Embryonic facial prominence (tissue), 1 donor: ENCODE measurements at regions not wholly inside any gene's neighbourhood (a gene's known extent, or its start where the extent isn't known, plus 50 kb on each side); places are given as distances from the start of the nearest gene placed in this dataset.

Experiments
- DNase-seq: peaks from one replicate; pipeline ENCODE4 v3.0.0-alpha.2; 2016; ENCODE audit errors: extremely low spot score

DNA sequence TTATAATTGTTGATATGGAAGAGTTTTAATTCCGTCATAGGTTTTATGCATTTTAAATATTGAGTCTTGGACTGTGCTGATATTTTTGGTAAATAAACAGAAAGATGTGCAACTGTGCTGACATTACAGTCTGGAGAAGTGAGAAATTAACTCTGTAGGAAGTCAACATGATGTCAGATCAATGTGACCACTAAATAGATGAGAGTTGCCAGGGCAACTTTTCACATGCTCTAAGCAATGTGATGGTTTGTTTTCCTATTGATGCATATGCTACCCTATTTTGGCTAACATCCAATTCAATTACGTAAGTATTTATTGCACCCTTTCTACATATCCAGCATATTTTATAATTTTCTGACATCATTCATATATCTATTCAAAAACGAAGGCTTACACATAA lies 1109.3 kb downstream of the TSN start:
- no peak for DNase-seq

DNA sequence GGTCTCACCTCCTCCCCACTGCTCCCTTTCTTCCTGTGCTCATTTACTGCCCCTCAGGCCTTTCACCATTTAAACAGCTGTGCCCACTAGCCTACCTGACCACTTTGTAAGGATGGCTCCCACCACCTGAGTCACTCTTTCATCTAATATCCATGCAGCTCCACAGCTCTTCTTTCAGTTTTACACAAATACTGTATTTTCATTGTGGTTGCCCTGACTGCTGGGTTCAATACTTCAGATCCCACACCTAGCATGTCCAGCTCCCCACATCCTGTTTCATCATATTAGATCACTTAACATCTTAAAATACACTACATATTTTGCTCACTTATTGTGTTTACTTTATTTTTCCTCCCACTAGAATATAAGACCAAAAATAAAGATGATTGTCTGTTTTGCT lies 1110.6 kb downstream of the TSN start:
- DNase-seq, result no peak

GRCh38 chr2:122867941-122868340 lies 1112.5 kb downstream of the TSN start:
- DNase-seq, result no peak

- no peak for DNase-seq
These were observed 1113.3 kb downstream of the TSN start for GRCh38 chr2:122868646-122869275.

- DNase-seq, result no peak
These were observed 1118.5 kb downstream of the TSN start for GRCh38 chr2:122873951-122874350.

DNA sequence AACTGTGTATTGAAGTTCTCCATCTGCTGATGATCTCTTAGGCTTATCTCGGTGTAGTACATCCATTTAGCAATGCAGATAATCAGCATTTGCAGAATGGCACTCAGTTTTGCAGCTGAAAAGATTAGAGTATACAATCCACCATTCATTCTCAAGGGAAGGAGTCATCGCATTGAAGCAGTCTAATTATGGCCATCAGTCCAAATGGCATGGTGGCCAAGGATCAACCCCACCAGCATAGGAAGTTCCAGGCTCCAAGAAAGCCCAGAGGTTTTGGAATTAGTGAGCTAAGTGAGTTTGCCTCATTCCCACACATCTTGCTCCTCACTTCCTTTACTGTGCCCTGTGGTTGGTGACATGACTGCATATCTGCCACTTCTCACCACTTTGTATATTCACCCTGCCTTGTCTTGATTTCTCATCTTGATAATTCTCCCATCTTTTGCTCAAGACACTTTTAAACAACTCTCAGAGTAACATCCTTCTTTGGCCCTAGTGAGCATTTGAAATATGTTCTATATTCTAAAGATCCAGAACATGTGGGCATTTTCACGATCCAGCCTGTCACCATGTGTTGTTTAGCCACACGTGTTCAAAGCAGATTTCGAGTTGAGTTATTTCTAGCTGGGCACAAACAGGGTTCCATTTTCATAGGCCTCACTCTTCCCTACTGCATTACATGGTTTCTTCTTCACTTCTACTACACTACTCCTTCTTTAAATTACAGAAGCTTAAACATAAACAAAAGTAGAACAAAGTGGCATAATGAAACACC lies 1119.8 kb downstream of the TSN start:
- DNase-seq, result no peak

- DNase-seq, result no peak
These were observed 1128.4 kb downstream of the TSN start for GRCh38 chr2:122883849-122884248.

DNA sequence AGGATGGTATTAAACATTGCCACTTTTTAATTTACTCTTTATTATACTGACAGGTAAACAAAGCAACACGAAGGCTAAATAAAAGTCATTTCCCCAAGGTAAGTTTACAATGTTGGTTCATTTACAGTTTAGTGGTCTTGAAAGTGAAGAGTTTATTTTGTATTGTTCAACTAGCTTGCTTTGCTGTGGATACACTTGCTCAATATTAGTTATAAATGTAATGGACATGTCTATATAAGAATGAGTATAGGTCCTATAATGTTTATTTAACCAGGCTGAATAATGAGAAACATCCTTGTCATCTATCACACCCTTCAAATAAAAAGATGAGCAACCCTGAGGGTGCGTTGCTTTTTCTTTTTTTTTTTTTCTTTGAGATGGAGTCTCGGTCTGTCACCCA lies 1129.4 kb downstream of the TSN start:
- DNase-seq, result no peak

GRCh38 chr2:122885436-122885835 lies 1130.0 kb downstream of the TSN start:
- DNase-seq, result no peak

GRCh38 chr2:122886479-122887145 lies 1131.2 kb downstream of the TSN start:
- no peak for DNase-seq

DNA sequence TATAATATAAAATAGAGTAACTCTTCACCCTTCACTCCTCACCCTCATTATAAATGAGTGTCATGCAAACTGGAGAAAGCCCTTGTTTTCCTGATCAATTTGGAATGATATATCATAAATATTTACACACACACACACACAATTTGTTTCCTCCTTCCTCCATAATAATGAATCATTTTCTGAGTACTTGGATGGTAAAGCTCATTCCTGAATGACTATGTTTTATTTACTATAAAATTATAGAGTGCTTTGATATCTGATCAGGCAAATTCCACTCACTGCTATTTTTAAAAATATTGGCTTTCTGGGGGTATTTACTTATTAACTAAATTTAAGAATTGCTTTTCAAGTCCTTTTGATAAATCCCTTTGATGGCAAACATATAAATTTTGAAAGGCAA lies 1125.5 kb upstream of the CNTNAP5 start:
- no peak for DNase-seq

- no peak for DNase-seq
These were observed 1119.7 kb upstream of the CNTNAP5 start for GRCh38 chr2:122905431-122905830.

DNA sequence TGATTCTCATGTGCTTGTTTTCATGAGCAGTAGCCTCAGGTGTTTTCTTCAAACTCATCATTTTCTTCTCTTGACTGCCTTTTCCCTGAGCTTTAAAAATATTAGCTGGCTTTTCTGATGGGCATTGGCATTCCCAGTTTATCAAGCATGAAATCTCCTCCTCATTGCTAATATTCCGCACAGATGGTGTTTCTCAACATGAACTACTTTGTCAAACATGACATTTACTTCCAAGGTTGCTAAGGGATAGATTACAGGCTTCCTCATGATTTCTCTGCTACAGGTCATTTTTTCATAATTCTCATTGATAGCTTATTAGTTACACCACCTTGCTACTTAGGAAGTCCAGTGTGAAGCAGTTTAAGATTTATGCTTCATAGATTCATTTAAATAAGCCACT lies 1116.9 kb upstream of the CNTNAP5 start:
- DNase-seq, result no peak

DNA sequence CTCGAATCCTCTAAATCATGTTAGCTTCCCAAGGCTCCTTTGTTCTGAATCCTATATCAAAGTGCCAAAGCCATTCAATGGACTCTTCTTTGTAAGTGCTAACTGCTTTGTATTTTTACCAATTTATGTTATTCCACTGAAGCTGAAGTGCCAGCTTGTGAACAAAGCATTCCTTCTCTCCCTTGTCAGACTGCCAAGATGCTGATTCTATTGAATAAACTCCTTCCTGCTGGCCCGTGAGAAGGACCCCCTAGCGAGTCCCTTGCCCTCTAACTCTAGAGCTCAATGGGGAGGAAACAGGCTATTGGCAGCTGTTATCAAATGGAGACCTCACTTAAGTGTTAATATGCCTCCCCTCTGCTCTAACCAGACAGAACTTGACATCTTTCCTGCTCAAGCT lies 1097.9 kb upstream of the CNTNAP5 start:
- DNase-seq, result no peak

GRCh38 chr2:122927710-122928557 lies 1097.2 kb upstream of the CNTNAP5 start:
- DNase-seq, result no peak

GRCh38 chr2:122929347-122929746 lies 1095.7 kb upstream of the CNTNAP5 start:
- no peak for DNase-seq

DNA sequence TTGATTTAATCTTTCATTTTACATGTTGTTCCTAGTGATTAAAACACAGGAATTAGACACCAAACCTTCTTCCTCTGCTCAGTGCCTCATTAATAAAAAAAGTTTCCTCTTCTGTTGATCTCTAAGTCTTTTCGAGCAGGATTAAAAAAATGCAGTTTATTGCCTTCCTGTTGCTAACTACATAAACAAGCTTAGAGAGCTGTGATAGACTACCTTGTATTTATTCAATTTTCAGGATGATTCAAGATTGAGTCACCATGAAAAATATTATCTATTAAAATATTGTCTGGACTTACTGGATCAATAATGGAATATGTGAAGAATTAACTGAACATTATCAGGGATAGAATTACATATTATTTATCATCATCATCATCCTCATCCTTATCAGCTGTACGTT lies 1089.6 kb upstream of the CNTNAP5 start:
- no peak for DNase-seq

DNA sequence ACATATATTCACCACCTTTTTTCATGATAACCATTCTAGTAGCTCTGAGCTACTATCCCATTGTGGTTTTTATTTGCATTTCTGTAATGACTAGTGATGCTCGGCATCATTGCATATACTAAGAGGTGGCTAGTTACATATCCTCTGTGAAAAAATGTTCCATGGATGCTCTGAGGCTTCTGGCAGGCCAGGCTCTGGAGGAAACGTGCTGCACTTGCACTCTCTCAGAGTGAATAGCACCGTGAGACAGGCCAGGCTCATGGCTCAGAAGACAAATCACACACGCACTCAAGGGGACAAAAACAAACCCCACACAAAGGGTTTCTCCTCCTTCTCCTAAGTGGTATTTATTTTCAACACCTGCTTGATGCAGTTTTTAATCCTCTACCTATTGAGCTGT lies 1085.3 kb upstream of the CNTNAP5 start:
- DNase-seq, result no peak

DNA sequence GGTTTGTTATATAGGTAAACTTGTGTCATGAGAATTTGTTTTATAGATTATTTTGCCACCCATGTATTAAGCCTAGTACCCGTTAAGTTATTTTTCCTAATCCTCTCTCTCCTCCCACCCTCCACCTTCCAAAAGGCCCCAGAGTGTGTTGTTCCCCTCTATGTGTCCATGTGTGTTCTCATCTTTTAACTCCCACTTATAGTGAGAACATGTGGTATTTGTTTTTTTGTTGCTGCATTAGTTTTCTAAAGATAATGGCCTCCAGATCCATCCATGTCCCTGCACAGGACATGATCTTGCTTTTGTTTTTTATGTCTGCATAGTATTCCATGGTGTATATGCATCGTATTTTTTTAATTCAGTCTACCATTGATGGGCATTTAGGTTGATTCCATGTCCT lies 1075.6 kb upstream of the CNTNAP5 start:
- DNase-seq, result no peak

GRCh38 chr2:122955776-122956175 lies 1069.3 kb upstream of the CNTNAP5 start:
- DNase-seq, result no peak

DNA sequence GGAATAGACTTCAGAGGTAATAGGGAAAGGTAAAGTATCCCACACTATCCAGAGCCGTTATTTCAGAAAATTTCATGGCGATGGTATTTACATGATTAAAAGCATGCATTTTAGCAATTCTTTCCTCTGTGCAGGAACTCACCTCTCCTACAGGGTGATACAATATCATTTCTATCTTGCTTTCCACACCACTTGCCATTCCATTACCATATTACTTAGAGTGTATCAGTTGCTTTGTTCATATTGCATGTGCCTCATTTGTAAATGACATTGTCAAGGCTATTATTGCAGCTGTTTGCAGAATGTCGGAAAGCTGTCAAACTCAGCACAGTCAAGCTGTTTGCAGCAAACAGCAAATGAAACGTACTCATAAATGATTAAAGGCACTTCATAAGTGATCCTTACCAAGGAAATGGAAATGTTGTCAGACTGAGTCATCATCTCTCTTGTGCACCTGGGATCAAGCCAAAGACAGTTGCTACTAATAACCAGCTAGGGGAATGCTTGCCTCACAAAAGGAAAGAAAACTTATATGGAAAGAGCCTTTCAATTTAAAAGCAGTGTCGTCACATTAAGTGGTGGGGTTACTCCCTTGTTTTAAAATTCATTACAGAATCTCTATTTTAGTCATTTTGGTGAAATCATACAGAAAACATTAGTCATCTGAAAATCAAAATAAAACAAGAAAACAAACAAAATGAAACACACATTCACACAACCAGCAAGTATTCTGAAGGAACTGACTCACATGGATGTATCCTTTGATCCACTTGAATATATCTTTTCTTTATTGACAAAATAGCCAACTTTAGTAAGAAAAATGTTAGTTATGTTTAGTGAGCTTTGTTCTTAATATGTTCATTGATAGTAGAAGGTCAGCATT lies 1064.1 kb upstream of the CNTNAP5 start:
- DNase-seq, result peak; percentile 9
